Fibroblast of gingiva (primary cell): ENCODE measurements at regions not wholly inside any gene's neighbourhood (a gene's known extent, or its start where the extent isn't known, plus 50 kb on each side); places are given as distances from the start of the nearest gene placed in this dataset.

Experiments
- DNase-seq: peaks from one replicate; pipeline ENCODE4 v3.0.0-alpha.2; 2011; ENCODE audit warnings: low read depth

DNA sequence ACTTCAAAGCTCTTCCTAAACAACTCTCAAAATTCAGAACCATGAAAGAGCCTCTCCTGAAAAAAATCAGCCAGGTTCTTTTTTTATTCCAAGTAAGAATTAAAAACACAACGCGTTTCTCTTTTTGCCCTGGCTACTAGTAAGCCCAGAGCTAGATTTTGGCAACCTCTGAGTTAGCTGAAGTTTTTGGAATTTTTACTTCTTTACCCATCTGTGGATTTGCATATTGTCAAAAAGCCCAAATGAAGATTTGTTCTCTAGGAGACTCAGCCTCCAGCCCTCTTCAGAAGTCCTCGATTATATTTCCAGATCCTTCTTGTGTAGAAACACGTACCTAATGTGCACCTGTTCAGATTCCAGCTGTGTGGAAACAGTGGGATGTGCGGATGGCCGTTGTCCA lies 517.9 kb downstream of the TBC1D22A start:
- DNase-seq, result no peak

DNA sequence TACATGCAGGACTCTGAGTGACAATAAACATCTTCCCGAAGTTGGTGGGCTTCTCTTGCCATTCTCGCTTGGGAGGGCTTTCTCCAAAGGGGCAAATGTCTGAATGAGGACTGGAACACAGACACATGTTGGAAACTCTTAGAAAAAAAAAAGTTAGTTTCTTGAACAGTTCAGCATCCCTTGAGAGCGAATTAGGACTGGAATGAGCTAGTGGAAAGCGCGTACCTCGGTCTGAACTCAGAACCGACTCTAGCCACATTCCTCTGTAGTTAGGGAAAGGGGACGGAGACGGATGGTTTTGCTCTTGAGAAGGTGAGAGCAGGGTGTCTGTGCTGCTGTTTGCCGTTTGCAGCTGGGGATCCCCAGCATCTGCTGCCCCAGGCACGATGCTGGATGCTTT lies 517.3 kb downstream of the TBC1D22A start:
- DNase-seq, result no peak

DNA sequence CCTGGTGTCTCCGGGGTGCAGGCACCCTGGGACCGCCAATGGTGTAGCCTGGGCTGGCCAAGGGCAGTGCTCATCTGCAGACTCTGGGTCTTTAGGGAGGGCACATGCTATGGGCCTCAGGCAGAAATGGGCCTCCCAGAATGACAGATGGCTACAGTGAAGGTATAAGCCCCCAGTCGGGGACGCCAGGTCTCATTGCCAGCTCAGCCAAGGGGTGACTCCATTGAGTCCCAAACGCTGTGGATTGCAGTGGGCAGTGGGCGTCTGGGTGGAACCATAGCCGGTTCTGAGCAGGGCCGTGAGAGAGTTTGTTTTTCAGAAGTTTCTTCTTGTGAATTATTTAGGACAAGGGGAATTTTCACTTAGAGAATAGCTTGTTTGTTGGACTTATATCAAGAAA lies 516.9 kb downstream of the TBC1D22A start:
- DNase-seq, result no peak

DNA sequence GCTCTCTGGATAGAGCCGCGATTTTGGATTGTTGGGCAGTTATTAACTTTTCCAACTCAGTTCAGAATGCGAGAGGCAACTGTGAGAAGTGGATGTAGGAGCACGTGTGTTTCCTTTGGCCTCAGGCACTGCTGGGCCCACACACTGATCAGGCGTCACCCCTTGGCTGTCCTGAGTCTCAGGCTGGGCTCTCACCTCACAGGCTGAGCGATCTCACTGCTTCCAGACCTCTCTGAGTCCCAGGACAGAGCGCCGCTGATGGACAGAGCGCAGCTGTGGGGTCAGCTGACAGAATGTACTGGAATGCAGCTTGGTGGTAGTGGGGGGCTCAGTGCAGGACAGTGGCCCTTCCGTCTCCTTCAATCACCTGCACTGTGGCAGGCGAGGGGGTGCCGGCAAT lies 516.2 kb downstream of the TBC1D22A start:
- DNase-seq, result no peak

DNA sequence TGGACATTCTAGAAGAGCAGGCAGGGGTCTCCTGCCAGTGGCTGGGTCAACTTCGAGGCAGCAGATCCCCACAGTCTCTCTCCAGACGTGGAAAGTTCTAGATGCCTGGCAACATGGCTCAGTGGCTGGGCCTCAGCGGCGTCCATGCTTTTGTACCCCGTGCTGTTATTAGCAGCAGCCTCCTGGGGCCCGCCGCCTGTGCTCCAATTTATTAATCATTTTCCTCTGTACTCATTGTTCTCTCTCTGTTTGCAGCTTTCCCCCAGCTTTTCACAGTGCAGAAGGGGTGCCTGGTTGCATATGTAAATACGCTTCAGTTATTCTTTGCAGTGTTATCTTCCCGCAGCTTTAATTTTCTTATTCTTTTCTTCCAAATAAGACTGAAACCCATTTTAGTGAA lies 515.1 kb downstream of the TBC1D22A start:
- no peak for DNase-seq

DNA sequence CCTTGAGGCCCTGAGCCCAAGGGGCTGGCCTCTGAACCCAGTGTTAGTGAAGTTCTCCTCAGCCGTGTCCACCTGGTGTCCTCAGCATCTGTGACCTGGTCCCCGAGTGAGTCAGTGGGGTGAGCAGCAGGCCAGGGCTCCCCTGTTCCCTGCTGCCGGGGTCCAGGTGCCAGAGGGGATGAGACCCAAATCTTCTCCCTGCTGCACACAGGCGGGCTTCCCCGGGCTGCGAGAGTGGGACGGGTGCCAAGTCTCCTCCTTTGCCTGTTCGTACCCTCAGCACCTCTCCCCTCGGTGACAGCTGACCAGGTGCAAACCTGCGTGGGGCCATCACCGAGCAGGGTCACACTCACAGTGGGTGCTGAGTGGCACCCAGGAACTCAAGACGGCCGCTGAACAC lies 514.5 kb downstream of the TBC1D22A start:
- DNase-seq, result no peak

DNA sequence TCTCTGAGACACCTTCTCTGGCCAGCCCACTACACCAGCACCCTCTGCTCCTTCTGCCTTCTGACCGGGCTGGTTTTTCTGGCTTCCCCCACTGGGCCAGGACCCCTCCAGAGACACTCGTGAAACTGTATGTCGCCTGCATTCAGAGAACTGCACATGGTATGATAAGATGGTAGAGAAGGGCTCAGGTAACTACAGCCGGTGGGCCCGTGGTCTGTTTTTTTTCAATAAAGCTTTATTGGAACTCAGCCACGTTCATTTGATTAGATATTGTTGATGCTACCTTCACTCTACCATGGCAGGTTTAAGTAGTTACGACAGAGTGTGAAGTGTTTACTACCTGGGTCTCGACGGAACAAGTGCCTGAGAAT lies 514.0 kb downstream of the TBC1D22A start:
- DNase-seq, result no peak

DNA sequence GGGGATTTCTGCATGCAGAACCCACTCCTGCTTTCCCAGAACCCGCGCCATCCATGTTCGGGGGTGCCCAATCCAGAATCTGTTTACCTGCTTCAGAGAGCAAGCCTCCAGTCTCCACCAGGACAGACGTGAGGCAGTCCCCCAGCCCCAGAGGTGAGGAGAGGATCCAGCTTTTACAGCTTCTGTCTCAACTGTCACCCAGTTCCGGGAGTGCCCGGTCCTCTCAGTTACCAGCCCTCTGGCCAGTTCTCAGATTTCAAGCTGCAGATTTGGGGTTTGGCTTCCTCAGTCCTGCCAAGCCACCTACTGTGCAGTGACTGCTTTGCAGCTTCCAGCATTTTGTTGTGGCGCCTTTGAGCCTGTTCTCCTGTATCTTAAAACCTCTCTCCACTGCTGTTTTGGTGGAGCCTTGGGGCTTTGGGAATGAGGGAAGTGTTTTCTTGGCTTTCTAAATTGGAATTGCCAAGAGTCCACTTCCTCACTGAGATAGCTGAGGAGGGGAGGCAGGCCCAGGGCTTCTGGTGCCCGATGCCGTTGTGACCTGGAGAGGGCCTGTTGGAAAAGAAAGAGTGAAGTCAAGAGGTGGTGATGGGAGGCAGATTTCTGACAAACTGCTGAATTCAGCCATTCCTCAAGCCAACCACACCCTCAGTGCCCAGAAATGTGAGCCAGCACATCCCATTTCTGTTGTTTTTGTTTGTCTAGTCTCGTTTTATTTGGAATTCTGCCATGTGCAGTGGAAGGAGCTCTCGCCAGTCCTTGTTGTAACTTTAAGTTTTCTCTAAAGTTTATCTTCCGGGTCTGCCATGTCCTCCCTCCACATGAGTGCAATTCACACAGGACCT lies 513.4 kb downstream of the TBC1D22A start:
- peak; percentile 38 for DNase-seq

DNA sequence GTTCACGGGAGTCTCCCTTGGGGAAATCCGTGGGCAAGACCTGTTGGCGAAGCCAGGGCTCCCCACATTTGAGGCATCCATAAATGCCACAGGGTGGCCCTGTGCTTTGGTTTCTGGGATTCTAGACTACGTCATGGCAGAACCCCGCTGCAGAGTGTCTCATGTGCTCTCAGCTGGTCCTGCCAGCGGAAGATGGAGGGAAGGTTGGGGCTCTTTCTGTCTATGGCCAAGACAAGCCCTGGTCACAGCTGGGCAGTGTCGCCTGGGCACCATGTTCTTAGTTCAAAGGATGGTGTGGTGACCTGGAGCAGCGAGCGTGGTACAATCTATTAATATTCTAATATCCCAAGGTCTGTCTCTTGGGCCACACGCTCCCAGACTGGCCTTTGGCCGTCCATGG lies 511.7 kb downstream of the TBC1D22A start:
- DNase-seq, result no peak

DNA sequence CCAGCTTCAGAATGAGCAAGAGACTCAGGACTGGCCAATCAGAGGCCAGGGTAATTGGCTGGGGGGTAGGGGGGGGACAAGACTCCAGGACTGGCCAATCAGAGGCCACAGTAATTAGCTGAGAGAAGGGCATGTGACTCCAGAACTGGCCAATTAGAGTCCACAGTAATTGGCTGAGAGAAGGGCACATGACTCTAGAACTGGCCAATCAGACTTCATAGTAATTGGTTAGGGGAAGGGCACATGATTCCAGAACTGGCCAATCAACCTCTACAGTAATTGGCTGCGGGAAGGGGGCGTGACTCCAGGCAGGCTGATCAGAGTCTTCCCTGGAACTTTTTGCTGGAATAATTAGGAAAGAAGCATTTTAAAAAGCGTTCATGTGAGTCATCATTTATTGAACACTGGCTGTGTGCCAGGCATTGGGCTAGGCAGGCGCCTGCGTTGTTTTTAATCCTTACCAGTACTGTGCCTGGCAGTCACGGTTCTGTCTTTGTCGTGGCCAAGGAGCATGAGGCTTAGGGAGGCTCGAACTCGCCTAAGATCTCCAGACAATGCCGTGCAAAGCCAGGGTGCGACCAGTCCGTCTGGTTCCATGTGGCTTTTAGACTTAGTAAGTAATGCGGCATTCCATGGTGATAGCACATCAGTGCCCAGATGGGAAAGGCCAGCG lies 508.1 kb downstream of the TBC1D22A start:
- no peak for DNase-seq

DNA sequence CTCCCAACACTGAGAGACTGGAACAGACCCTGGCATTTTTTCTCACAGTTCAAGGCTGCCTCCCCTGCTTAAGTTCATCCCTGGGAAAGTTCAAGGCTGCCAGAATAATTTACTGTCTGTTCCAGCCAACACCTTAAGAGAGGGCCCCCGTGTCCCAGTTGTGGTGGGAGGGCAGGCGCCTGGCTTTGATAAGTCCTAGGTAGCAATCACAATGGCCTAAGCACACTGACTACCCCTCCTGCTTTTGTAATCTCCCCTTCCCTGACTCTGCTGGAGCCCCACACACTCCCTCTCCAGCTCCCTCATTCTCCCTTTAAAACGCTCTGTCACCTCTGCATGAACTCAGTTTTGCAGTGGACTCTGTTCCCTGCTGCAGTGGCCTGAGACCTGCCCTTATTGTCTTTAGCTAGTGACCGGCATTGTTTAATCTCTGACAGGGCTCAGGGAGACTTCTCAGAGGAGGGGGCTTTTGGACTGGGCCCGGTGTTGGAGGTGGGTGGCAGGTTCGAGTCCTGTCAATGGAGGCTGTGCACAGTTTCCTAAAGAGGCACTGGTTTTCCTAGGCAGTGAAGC lies 507.2 kb downstream of the TBC1D22A start:
- no peak for DNase-seq

DNA sequence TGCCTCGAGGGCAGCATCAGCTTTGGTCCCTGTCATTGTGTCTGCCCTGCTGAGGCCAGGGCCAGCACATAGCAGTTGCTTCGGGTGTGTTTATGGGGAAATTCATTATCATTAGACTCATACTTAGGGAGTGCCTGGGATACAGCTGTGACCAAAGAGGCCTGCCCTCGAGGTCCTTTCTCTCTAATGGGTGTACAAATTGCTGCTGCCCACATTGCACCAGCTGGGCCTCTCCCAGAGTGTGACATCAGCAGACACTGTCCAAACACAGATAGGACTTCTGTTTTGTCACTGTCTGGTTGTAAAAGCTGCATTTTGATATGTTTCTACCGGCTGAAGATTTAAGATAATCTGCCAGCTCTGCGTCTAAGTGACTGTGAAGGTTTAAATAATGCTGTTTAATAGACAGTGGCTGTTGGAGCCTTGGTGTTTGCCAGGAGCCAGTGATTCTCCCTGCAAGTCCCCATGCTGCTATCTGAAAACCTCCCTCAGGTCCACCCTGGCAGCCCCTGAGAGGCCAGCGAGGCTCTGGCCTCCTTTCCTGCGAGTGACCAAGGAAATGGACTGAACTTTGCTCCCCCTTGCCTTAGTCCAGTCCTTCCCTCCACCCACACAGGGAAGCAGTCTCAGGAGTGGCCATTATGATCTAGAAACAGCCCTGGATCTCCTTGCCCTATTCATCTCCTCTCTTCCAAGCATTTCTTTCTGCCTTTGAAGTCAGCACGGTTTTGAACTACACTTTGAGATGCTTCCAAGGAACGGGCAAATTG lies 505.2 kb downstream of the TBC1D22A start:
- DNase-seq, result no peak

DNA sequence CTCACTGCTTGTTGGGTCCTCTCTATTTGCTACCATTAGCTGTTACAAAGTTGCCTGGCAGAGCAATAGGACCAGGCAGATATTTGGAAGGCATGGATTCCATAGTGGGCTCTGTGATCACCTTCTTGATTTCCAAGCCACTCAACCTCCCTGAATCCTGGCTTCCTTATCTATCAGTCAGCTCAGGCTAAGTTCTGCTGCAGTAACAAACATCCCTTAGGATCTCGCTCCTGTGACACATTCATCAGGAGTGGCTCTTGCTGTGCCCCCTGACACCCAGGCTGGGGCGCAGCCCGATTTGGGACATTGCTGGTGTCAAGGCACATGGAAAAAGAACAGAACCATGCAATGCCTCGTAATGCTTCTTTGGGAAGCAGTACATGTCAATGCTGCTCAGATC lies 503.9 kb downstream of the TBC1D22A start:
- DNase-seq, result no peak

DNA sequence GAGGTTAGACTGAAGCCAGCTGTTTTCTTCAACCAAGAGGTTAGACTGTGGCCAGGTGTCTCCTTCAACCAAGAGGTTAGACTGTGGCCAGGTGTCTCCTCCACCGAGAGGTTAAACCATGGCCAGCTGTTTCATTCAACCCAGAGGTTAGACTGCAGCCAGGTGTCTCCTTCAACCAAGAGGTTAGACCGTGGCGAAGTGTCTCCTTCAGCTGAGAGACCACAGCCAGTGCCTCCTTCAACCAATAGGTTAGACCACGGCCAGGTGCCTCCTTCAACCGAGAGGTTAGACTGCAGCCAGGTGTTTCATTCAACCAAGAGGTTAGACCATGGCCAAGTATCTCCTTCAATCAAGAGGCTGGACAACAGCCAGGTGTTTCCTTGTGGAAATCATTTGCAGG lies 498.1 kb downstream of the TBC1D22A start:
- no peak for DNase-seq

DNA sequence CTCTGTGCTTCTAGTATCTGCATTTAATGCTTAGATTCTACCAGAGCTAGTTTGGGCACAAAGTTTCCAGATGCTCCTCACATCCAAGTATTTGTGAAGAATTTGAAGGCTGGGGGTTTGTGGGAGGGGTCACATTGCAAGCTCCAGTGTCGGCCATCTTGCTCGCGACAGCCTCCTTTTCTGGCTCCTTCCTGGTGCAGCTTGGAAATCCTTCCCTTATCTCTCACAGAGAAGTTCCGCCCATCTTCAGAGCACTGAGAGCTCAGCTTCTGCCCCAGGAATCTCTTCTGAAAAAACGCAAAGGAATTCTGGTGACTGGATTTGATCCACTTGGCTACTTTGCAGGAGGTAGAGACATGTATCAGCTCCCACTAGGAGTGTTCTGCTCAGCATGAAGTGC lies 497.5 kb downstream of the TBC1D22A start:
- no peak for DNase-seq

DNA sequence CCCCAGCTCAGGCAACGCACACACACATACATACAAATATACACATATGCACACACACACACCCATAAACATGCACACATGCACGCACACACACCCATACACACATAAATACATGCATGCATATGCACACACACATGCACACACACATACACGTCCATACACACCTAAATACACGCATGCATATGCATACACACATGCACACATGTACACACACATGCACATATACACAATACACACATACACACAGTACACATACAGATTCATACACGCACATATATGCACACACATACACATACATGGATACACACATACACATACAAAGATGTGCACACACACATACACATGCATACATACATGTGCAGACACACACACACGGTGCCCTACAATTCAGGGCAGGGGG lies 496.6 kb downstream of the TBC1D22A start:
- DNase-seq, result no peak

DNA sequence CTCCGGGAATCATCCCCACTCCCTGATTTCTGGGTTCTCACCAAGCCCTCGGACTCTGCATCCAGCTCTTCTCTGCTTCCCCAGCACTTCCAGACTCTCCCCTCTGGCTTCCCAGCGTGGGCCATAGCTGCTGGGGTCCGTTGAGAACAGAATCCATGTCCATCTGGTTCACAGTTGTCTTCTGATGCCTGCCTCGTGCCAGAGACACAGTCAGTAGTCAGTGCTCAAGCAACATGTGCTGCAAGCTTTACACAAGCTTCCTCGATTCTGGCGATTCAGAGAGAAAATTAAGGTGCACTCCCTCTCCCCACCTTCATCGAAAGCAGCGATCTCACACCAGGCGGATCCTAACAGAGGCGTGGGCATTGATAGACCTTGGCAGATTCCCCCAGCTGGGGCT lies 495.5 kb downstream of the TBC1D22A start:
- DNase-seq, result no peak

DNA sequence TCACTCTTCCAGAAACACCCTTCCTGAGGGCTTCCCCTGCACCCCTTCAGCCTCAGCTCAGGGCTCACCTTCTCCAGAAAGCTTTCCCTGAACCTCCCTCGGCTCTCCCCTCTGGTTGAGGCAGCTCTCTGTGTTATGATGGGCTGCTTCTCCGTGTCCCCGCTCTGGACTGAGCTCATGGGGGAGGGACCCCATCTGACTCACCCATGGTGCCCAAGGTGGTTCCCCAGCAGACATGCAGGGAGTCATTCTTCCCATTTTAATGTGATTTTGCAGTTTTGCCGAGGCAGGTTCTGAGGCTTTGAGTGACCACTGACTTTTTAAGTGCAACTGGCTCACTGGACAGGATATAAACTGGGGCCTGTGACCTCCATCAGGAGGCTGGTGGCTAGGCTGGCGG lies 495.1 kb downstream of the TBC1D22A start:
- no peak for DNase-seq

DNA sequence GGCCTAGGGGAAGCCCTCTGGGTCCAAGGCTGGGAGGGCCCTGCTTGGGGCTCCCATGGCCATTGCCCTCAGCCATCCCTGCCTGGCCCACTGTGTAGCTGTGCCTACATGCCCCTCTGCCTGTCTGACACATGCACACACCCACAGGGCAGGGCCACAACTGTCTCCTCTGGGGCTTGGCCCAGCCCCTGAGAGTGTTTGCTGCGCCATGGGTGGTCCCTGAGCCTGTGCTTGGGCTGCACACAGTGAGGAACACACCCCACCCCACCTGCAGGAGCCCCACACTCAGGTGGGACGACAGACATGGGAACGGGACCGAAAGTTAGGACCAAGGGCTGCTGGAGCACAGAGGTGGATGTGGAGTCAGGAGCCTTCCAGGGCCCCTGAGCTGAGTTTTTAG lies 489.5 kb downstream of the TBC1D22A start:
- DNase-seq, result no peak

DNA sequence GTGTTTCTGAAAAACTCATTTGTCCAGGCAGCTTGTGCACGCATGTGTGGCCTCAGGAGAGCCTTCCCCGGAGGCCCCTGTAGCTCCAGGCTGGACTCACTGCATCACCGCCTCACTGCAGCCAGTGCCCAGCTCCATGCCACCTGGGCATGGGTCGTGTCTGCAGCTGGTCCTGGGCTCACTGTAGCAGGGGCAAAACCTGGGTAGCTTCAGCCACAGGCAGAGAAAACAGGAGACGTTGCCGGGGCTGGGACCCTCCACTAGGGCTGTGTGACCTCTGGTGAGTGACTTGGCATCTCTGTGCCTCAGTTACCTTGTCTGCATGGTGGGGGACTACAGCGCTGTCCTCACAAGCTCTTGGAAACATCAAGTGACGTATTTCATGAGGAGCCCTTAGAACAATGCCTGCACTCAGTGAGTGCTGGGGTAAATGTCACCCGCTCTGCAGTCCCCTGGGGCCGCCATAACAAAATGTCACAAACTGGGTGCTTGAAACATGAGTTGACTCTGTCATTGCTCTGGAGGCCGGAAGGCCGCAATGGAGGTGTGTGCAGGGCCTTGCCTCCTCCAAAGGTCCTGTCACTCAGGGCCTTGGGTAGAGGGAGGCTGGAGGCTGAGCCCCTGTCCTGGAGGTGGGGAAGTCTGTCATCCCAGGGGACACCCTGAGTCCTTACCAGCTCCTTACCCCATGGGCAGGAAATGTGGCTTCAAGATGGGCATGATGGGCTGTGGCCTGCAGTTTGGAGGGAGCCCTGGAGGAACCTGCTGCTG lies 488.7 kb downstream of the TBC1D22A start:
- DNase-seq, result no peak

DNA sequence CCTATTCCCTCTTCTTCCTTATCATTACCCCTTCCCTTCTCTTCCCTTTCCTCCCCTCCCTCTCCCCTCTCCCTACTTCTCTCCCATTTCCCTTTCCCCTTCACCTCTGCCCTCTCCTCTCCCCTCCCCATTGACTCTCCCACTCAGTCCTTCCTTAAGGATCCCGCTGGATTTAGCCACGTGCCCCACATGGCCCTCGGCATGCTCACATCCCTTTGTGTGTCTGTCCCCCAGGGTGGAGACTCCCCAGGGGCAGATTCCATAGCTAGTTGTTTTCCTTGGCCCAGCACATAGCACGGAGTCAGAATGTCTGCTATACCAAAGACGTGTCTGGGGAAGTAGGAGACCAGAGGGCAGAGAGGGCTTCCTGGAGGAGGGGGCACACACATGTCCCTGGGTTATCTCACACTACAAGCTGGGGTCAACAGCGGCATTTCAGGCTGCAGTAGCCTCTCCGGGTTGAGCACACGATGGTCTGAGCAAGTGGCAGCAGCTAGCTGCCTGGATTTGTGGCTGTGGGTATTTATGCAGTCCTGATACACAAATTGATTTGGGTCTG lies 487.0 kb downstream of the TBC1D22A start:
- no peak for DNase-seq

DNA sequence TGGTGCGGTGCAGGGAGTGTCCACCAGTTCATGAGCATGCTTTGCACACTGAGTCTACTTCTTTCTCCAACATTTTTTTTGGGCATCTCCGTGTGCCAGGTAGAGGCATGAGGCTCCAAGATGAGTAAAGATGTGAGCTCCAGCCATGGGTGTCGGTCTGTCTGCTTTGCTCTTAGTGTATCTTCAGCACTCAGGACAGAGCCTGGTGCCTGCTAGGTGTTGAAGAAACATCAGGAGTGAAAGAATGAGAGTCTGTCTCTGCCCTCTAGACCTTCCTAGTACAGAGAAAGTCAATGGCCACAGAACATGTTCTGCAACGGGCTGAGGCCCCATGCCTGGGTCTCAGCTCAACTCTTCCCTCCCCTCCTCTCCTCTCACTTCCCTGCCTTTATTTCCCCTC lies 486.5 kb downstream of the TBC1D22A start:
- DNase-seq, result no peak
